Skin epidermis (tissue), 12 donors: ENCODE measurements at regions not wholly inside any gene's neighbourhood (a gene's known extent, or its start where the extent isn't known, plus 50 kb on each side); places are given as distances from the start of the nearest gene placed in this dataset.

ENCODE experiments used
- H3K27ac ChIP-seq, 21 experiments: fragments of 200-600 bp; sonication (generic) in 11 of 21; one replicate each; pipeline ENCODE4 v1.5.0; 2020; ENCODE audit warnings: mild to moderate bottlenecking in 3 of 21, inconsistent platforms in 2 of 21, moderate library complexity in 2 of 21
- H3K4me3 ChIP-seq, 7 experiments: fragments of 200-600 bp; sonication (generic) in 2 of 7; one replicate each; pipeline ENCODE4 v1.5.0; 2020; ENCODE audit warnings: inconsistent platforms in 2 of 7, mild to moderate bottlenecking in 2 of 7, moderate library complexity in 1 of 7

DNA sequence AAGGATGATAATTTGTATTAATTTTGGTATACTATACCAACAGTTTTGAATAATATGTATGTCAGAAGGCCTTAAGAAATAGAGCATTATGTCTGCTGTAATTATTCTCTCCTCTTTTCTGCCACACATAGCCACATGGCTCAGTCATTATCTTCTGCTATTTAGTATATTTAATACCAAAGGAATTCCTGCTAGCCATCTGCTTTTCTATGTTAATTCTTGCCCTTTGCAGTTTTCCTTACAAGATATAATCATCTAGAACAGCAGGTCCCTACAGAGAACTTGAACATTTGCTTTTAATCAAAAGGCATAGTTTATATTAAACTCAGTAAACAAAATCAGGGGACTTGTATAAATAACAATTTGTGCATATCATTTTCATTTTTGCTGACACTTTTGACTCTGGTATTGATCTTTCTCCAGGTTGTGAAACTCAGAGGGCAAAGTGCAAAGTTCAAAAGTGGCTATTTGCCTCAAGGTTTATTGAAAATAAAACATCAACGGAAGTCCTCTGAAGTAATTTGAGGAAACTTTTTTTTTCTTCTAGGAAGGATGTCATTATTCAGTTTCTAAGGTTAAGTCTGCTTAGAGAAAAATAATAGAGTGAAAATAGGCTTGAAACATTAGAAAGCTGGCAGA, 702.0 kb downstream of the KCNJ2 start:
- Histone ChIP-seq H3K4me3 (no peak overlapping the region), H3K27ac (no peak overlapping the region)

DNA sequence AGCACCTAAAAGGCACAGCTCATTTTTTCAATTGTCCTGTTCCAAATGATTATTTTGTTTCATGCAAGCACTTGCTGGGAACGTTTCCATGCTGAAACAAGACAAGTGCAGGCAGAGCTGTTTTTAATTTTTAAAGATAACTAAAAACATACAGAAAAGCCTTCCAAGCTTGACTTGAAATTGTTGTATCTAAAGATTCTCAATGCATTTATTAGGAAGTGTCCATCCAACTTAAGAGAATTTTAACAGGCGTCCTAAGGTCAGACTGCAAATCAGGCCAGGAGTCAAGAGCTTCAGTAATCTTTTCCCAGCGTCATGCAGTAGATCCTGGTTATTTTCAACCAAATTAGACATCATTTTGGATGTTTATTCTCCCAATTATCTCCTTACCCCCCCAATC, 702.8 kb downstream of the KCNJ2 start:
- H3K27ac ChIP-seq: no peak overlapping the region
- H3K4me3 ChIP-seq: no peak overlapping the region

DNA sequence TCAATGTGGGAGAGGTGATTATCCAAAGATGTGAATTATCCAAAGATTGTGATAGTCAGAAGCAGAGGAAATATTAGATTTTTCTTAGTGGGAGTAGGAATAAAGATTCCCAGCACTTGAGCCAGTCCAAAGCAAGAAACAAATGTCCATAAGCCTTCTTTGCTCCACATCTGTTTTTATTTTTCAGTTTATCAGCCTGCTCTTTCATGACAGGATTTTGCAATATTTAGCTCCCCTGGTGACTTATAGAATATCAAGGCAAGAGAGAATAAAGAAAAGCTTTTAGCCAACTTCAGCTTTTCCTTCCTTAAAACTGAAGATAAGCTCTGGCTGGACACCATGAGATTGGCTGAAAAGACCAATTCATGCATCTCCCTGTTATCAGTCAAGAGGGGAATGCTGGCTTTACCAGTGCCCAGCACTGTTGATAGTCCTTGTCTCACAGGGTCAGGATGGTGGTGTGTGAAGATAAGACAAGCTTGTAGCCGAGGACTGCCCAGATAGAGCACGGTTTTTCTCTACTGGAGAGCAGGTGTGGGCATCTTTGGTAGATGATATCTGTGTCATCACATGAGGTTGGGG, 706.5 kb downstream of the KCNJ2 start:
- Histone ChIP-seq H3K27ac (no peak overlapping the region), H3K4me3 (no peak overlapping the region)

DNA sequence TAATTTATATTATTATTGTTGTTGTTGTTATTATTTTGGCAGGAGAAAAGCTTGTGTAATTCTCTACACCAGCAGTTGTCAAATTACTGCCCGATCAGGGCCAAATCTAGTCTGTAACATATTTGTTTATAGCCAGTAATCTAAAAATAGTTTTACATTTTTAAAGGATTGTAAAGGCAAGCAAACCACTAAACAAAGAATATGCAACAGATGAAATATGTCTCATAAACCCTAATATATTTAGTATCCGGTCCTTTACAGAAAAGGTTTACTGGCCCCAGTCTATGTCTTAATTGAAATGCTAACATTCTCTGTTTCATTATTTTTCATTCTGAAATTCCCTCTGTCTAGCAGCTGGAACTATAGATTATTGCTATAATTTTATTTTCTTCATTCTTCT, 709.5 kb downstream of the KCNJ2 start:
- Histone ChIP-seq H3K4me3 (no peak overlapping the region), H3K27ac (no peak overlapping the region)

DNA sequence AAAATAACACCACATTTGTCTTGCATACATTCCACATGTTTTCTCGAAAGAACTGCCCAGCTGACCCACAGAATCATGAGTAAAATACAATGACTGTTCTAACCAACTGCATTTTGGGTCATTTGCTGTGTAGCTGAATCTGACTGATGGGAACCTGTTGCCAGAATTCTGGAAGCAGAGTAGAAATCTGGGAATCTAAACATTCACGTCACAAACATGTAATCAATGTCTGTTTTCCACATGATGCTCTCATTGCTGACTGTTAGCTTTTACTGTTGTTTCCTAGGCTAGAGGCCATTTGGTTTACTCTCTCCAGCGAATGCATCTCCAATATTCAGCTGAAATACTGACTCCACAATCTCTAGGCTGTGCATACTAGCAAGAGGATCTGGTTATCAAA, 710.1 kb downstream of the KCNJ2 start:
- Histone ChIP-seq H3K27ac (no peak overlapping the region), H3K4me3 (no peak overlapping the region)

DNA sequence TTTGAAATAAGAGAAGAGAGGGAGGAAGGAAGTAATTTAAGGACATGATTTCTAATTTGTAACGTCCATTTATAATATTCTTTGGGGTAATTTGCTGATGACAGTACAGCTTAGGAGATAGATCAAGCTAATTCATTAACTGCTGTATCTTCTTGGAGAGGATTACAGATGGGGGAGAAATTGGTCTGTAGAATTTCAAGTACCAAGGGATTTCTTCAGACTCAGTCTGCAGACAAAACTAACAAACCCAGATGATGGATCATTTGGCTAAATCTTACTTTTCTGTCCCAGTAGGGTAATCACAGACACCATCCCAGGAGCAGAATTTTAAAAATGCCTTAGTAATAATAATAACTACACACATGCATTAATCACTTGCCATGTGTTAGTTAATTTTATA, 711.8 kb downstream of the KCNJ2 start:
- Histone ChIP-seq H3K27ac (no peak overlapping the region), H3K4me3 (no peak overlapping the region)

DNA sequence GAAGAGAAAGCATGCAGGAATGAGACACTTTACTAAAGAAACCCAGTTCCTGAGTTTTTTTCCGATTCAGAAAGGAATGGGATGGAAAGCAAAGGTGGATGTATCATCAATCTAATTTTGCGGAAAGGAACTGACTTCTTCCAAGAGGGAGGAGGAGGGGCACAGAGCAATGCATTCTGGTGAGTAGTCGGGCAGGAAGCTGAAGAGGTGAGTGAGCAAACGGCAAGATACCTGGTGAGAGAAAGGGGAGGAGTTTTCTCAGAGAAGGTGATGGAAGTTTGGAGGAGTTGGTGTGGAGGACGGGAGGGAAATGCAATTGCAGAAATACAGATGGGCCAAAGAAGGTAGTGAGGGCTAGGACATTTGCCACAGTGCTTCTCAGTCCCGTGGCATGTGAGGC, 713.2 kb downstream of the KCNJ2 start:
- no peak overlapping the region for H3K4me3 ChIP-seq
- no peak overlapping the region for H3K27ac ChIP-seq

DNA sequence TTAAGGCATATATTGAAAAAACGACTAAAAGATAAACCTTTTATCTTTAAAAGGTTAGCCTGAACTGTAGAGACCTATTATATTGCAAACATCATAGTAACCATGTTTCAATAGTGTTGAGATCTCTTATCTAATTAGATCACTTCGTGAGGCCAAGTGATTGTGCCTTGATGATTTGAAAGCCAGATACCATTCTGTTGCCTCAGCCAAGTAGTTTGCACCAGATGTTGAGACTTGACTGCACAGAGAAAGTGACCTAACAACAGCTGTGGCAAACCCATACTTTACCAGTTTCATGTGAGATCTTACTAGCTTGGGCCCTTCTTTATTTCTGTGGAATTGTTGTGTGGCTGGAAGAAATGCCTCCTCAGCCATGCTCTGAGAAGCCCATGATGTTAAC, 717.3 kb downstream of the KCNJ2 start:
- H3K4me3 ChIP-seq: no peak overlapping the region
- H3K27ac ChIP-seq: no peak overlapping the region

DNA sequence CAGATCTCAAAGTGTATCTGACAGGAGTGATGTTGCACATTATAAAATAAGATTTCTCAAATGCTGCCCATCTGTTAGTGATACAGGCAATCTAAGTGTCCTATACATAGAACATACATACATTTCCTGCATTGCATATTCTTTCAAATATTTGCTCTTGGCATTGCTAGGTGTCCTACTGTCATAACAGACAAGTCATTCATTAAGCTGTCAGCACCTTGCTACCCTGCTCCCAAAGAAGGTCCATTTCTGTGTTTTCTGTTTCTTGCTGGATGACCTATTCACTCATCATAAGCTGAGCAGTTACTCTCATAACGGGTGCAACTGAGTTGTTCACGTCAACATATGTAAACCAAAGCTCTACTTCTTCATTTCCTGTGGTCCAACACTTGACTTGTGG, 719.0 kb downstream of the KCNJ2 start:
- no peak overlapping the region for H3K4me3 ChIP-seq
- no peak overlapping the region for H3K27ac ChIP-seq

DNA sequence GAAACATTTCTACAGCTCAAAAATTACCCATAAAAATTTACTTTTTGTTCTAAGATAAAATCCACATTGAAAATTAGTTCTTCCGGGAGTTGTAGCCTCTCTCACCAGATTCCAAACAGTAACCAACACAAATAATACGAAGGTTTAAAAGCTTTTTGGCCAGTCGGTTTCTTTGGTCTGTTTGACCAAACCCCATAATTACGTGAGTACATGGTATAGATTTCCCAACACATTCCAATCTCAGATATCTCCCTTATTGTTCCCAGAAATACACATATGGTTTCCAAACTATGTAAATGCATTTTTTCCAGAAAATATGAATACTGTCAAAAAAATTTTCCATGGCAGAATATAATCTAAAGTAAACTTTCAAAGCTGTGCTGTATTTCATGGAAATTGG, 722.0 kb downstream of the KCNJ2 start:
- H3K27ac ChIP-seq: no peak overlapping the region

DNA sequence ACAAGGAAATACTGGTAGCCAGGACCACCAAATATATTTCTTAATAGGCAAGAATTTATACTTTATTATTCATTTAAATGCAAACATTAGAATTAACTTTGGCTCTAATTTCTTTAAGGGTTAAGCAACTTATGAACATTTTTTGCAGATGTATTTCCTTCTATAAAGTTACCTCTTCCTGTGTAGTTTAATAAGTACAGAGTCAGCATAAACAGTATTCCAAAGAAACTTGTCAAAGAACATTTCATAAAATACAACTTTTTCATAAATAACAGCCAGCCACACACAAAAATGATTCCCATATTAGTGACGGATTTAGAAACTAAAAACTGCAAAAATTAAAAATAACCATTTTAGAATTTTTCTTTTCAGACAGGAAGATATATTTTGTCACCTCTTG, 723.2 kb downstream of the KCNJ2 start:
- no peak overlapping the region for H3K4me3 ChIP-seq
- no peak overlapping the region for H3K27ac ChIP-seq

More for the DNA sequence above, 722.0 kb downstream of the KCNJ2 start:
- H3K4me3 ChIP-seq: no peak overlapping the region

DNA sequence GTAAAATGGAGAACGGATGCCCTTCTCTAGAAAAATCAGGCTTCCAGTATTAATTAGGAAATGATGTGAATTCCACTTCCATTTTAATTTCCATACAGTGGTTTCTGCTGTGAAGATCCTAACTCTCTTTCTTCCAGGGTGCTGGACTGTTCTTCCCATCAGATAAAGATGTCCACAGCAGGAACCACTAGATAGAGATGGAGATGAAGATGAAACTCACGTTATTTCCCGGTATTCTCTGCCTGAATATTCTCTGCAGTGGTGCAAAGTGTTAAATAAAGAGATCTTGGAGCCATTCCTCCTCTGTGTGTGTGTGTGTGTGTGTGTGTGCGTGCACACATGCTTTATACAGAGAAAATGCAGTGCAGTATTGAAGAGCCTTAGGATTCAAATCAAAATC, 727.5 kb downstream of the KCNJ2 start:
- Histone ChIP-seq H3K27ac (no peak overlapping the region), H3K4me3 (no peak overlapping the region)

DNA sequence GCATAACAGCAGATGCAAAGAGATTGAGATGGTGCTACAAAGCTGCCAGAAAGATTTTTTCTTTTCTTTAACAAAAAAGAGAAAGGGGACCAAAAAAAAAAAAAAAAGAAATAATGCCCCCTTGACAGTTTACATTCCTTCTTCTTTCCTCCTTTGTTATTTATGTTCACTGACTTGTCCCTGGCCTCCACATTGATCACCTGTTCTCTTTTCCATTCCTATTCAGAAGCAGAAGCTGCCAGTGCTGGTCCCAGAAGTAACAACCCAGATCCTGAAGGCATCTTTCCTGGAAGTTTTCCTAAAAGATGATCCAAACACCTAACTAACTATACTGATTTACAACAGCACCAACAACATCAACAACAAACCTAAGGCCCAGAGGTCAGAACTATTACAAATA, 728.1 kb downstream of the KCNJ2 start:
- no peak overlapping the region for H3K27ac ChIP-seq
- H3K4me3 ChIP-seq: no peak overlapping the region

DNA sequence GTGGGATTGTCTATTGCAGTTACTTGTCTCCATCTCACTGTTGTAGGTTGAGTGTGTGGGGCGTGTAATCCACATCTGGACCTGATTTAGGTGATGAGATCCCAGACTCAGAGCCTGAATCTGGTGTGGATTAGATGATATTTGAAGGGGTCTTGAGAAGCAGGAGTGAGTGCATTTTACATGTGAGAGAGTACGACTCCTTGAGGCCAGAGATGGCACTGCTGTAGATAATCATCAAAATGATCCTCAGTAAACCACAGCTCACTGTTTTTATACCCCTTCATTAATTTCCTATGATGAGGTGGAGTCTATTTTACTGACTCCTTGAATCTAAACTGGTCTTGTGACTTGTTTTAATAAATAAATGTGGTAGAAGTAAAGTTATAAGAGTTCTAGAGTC, 732.5 kb downstream of the KCNJ2 start:
- Histone ChIP-seq H3K4me3 (no peak overlapping the region), H3K27ac (no peak overlapping the region)

DNA sequence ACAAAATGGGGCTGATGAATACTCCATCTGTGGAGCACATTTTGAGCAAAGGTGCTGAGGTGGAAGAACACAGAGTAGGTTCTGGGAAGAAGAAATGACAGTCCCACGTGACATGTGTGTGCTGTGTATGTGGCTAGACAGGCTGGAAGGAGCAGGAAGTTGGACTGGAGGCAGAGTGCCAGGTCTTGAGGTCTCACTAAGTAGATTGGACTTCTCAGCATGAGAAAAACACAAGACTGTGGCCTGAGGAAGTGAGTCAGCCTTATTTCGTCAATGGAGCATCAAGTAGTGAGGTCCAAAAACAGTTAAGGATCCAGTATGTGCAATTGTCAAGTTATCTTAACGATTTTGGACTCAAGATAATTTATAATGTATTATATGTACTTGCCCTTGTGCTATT, 736.5 kb downstream of the KCNJ2 start:
- no peak overlapping the region for H3K4me3 ChIP-seq
- H3K27ac ChIP-seq: no peak overlapping the region

DNA sequence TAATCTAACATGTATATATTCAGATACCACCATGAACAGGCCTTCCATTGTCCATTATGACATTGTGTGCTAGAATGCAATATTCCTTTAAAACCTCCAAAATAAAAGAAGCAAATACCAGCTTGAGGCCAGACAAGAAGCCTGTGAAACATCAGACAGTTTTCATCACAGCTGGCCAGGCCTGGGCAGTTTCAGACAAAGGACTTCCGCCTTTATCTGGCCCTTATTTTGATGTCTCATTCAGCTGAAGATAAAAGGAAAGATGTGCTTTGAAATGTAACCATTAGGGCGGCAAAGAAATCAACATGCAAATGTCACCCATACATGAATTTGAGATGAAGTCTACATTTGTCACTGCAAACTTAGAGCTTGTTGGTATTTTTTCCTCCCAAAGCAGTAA, 737.5 kb downstream of the KCNJ2 start:
- Histone ChIP-seq H3K4me3 (no peak overlapping the region), H3K27ac (no peak overlapping the region)

DNA sequence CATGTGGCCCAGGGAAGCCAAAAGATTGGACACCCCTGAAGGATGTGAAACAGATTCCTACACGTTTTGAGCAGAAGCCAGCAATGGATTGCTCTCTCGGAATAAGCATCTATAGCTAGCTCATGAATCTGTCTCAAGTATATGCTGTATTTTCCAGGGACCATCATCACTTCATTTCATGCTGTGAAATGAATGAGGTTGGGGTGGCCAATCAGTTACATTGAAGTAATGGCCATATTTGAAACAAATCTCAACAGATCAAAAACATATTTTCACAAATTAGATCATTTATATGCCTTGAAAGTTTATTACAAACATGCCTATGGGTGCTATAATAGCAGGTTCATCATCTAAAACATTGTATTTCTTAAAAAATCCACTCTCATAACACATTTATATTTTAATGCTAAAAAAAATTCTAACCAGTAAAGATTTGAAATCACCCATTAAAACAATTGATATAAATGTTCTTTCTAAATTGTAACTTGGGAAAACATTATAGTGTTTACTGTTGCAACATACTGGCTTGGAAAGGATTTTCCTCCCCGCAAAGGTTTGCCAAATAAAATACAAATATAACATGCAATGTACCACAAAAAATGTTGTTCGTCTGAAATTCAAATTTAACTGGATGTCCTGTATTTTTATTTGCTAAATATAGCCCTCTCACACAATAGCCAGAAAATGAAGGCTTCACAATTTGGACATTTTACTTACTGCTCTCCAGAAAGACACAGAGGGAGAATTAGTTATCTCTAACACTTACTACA, 743.6 kb downstream of the KCNJ2 start:
- H3K4me3 ChIP-seq: no peak overlapping the region
- H3K27ac ChIP-seq: no peak overlapping the region

DNA sequence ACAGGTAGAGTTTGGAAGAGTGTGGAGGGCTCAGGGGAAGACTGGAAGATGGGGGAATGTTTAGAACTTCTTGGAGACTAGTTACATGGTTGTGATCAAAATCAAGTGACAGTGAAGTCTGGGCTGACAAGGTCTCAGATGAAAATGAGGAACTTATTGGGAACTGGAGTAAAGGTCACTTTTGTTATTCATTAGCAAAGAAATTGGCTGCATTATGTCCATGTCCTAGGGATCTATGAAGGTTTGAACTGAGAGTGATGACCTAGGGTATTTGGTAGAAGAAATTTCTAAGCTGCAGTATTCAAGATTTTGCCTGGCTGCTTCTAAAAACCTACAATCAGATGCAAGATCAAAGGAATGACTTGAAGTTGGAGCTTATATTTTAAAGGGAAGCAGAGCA, 747.1 kb downstream of the KCNJ2 start:
- Histone ChIP-seq H3K4me3 (no peak overlapping the region), H3K27ac (no peak overlapping the region)

DNA sequence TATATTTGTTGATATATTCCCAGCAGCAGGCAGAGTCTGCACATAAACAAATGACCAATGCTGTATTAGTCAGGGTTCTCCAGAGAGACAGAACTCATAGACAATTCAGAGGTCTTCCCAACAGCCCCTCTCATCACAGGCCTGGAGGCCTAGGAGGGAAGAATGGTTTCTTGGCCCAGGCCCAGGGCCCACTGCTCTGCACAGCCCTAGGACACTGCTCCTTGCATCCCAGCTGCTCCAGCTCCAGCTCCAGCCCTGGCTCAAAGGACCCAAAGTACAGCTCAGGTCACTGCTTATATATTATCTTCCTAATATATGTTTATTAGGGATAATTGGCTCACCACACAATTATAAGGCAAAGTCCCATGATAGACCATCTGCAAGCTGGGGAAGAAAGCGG, 749.9 kb downstream of the KCNJ2 start:
- no peak overlapping the region for H3K4me3 ChIP-seq

DNA sequence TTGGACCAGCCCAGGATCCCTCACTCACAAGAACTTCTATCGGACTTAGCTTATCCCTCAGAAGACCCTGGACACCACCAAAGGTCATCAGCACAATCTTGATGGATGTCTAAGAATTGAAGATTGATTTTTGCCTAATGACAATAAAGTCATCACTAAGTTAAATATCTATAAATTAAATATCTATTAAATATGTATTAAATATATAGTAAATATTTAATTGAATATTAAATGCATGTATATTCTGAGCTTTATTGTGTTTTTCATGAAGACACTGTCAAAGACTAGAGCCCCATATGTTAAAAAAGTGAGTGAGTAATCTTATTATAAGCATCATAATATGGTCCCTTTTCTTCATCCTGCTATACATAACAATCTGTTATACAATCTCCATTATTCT, 751.1 kb downstream of the KCNJ2 start:
- Histone ChIP-seq H3K27ac (no peak overlapping the region), H3K4me3 (no peak overlapping the region)

More for the DNA sequence above, 749.9 kb downstream of the KCNJ2 start:
- H3K27ac ChIP-seq: no peak overlapping the region

DNA sequence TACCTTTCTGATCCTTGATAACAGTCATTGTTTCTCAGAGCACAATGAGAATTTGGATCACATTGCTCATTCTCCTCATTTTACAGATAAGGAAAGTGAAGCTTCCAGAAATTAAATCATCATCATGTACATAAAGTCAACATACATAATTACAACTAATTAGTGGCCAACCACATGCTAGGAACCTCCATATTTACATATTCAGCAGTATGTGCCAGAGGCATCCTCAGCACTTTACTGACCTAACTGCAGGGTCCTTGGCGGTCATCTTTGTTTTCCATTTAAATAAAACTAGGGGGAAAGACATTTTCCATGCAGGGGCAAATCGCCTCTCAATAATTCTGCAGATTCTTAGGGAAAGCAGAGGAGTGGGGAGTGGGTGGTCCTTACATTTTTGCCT, 752.9 kb downstream of the KCNJ2 start:
- no peak overlapping the region for H3K4me3 ChIP-seq
- H3K27ac ChIP-seq: no peak overlapping the region
